H9 (cell line): ENCODE measurements at regions not wholly inside any gene's neighbourhood (a gene's known extent, or its start where the extent isn't known, plus 50 kb on each side); places are given as distances from the start of the nearest gene placed in this dataset.

Source experiments
- DNase-seq: peaks from one replicate; pipeline ENCODE4 v3.0.0-alpha.2; 2017
- H2AFZ ChIP-seq: one replicate; pipeline ENCODE4 v1.6.1; 2013; ENCODE audit warnings: mild to moderate bottlenecking, low read length, control low read depth, moderate library complexity
- H2AK5ac ChIP-seq: 2 replicates; pipeline ENCODE4 v1.6.1; 2013; ENCODE audit warnings: low read length, control low read depth, mixed read lengths; ENCODE audit not compliant: insufficient read length
- H2BK120ac ChIP-seq: one replicate; pipeline ENCODE4 v1.6.1; 2013; ENCODE audit warnings: low read depth, mild to moderate bottlenecking, low read length, control low read depth, inconsistent platforms; ENCODE audit not compliant: poor library complexity, severe bottlenecking
- H2BK12ac ChIP-seq: 2 replicates; pipeline ENCODE4 v1.6.1; 2013; ENCODE audit warnings: low read length, control low read depth, mixed read lengths, low read depth; ENCODE audit not compliant: insufficient read length
- H2BK15ac ChIP-seq: 2 replicates; pipeline ENCODE4 v1.6.1; 2013; ENCODE audit warnings: low read depth, low read length, control low read depth
- H2BK20ac ChIP-seq: one replicate; pipeline ENCODE4 v1.6.1; 2013; ENCODE audit warnings: low read depth, mild to moderate bottlenecking, low read length, control low read depth, inconsistent platforms; ENCODE audit not compliant: poor library complexity, severe bottlenecking
- H2BK5ac ChIP-seq: 2 replicates; pipeline ENCODE4 v1.6.1; 2013; ENCODE audit warnings: low read length, control low read depth, mixed read lengths; ENCODE audit not compliant: insufficient read length
- H3K14ac ChIP-seq: 2 replicates; pipeline ENCODE4 v1.6.1; 2013; ENCODE audit warnings: low read length, control low read depth; ENCODE audit not compliant: insufficient read depth
- H3K18ac ChIP-seq: 2 replicates; pipeline ENCODE4 v1.6.1; 2013; ENCODE audit warnings: low read depth, mild to moderate bottlenecking, mixed read lengths, low read length, control low read depth; ENCODE audit not compliant: insufficient read length
- H3K23ac ChIP-seq: 2 replicates; pipeline ENCODE4 v1.6.1; 2013; ENCODE audit warnings: low read length, control low read depth, mixed read lengths, low read depth; ENCODE audit not compliant: insufficient read length
- H3K23me2 ChIP-seq: 2 replicates; pipeline ENCODE4 v1.6.1; 2013; ENCODE audit warnings: low read depth, mild to moderate bottlenecking, mixed read lengths, low read length, control low read depth; ENCODE audit not compliant: insufficient read length, poor library complexity, severe bottlenecking
- H3K27ac ChIP-seq: 2 replicates; pipeline ENCODE4 v1.5.1; 2013; ENCODE audit warnings: low read length, control low read depth, mixed read lengths, low read depth; ENCODE audit not compliant: insufficient read length
- H3K27me3 ChIP-seq: 2 replicates; pipeline ENCODE4 v1.6.1; 2013; ENCODE audit warnings: low read length, control low read depth, inconsistent platforms; ENCODE audit not compliant: insufficient read depth
- H3K4ac ChIP-seq: 2 replicates; pipeline ENCODE4 v1.6.1; 2013; ENCODE audit warnings: low read depth, mild to moderate bottlenecking, control low read depth, inconsistent platforms, low read length, moderate library complexity
- H3K4me1 ChIP-seq: 2 replicates; pipeline ENCODE4 v1.6.1; 2013; ENCODE audit warnings: low read length, control low read depth, inconsistent platforms; ENCODE audit not compliant: insufficient read depth
- H3K4me2 ChIP-seq: 2 replicates; pipeline ENCODE4 v1.6.1; 2013; ENCODE audit warnings: low read length, control low read depth, mixed read lengths; ENCODE audit not compliant: insufficient read length, insufficient read depth
- H3K56ac ChIP-seq: 2 replicates; pipeline ENCODE4 v1.6.1; 2013; ENCODE audit warnings: low read depth, mild to moderate bottlenecking, mixed read lengths, low read length, control low read depth; ENCODE audit not compliant: insufficient read length
- H3K79me1 ChIP-seq: 2 replicates; pipeline ENCODE4 v1.6.1; 2013; ENCODE audit warnings: low read depth, mild to moderate bottlenecking, moderate library complexity, low read length, control low read depth, inconsistent platforms; ENCODE audit not compliant: insufficient read depth, poor library complexity, severe bottlenecking
- H3K79me2 ChIP-seq: 2 replicates; pipeline ENCODE4 v1.6.1; 2013; ENCODE audit warnings: low read length, control low read depth, inconsistent platforms; ENCODE audit not compliant: insufficient read depth
- H3K9ac ChIP-seq: 2 replicates; pipeline ENCODE4 v1.6.1; 2013; ENCODE audit warnings: low read length, control low read depth, mixed read lengths; ENCODE audit not compliant: insufficient read length; ENCODE audit errors: extremely low read depth
- H3K9me3 ChIP-seq: one replicate; pipeline ENCODE4 v1.6.1; 2013; ENCODE audit warnings: low read depth, low read length, inconsistent platforms; ENCODE audit not compliant: control insufficient read depth
- H3T11ph ChIP-seq: one replicate; pipeline ENCODE4 v1.6.1; 2013; ENCODE audit warnings: mild to moderate bottlenecking, low read length, control low read depth, inconsistent platforms
- H4K20me1 ChIP-seq: one replicate; pipeline ENCODE4 v1.6.1; 2013; ENCODE audit not compliant: control insufficient read depth, insufficient read length, insufficient read depth
- H4K5ac ChIP-seq: 2 replicates; pipeline ENCODE4 v1.6.1; 2013; ENCODE audit warnings: low read depth, mild to moderate bottlenecking, mixed read lengths, low read length, control low read depth; ENCODE audit not compliant: insufficient read length
- H4K8ac ChIP-seq: replicated peaks from 2 replicates; pipeline ENCODE4 v1.6.1; 2013; ENCODE audit warnings: low read length, control low read depth, mixed read lengths, low read depth; ENCODE audit not compliant: insufficient read length
- H4K91ac ChIP-seq: 2 replicates; pipeline ENCODE4 v1.6.1; 2013; ENCODE audit warnings: low read depth, mild to moderate bottlenecking, moderate library complexity, mixed read lengths, low read length, control low read depth; ENCODE audit not compliant: insufficient read length
- H3K27ac Mint-ChIP-seq, 3 experiments: 2 replicates in 2 of 3; 3 replicates in 1 of 3; pipeline ENCODE4 v1.8.0; 2020 to 2021; ENCODE audit warnings: mixed read lengths in 3 of 3, mild to moderate bottlenecking in 1 of 3, moderate library complexity in 1 of 3
- H3K27me3 Mint-ChIP-seq: 2 replicates; pipeline ENCODE4 v1.8.0; 2021; ENCODE audit warnings: low read depth, mild to moderate bottlenecking, moderate library complexity, mixed read lengths
- H3K36me3 Mint-ChIP-seq, 3 experiments: 2 replicates in 2 of 3; 3 replicates in 1 of 3; pipeline ENCODE4 v1.8.0; 2020 to 2021; ENCODE audit warnings: low read depth in 3 of 3, mixed read lengths in 3 of 3; ENCODE audit not compliant: insufficient read depth in 1 of 3
- H3K4me1 Mint-ChIP-seq, 2 experiments: 2 replicates each; pipeline ENCODE4 v1.8.0; 2020; ENCODE audit warnings: mixed read lengths in 2 of 2
- H3K4me3 Mint-ChIP-seq, 2 experiments: 2 replicates in 1 of 2; 3 replicates in 1 of 2; pipeline ENCODE4 v1.8.0; 2020 to 2021; ENCODE audit warnings: mild to moderate bottlenecking in 2 of 2, mixed read lengths in 2 of 2, moderate library complexity in 1 of 2
- H3K9me3 Mint-ChIP-seq, 2 experiments: 2 replicates in 1 of 2; 3 replicates in 1 of 2; pipeline ENCODE4 v1.8.0; 2020; ENCODE audit warnings: mild to moderate bottlenecking in 2 of 2, mixed read lengths in 2 of 2, moderate library complexity in 1 of 2
- CTCF ChIP-seq: fragments of 200-600 bp; sonication (generic); conservative IDR thresholded peaks from 3 replicates; pipeline ENCODE4 v1.8.0; 2021; ENCODE audit warnings: antibody characterized with exemption, mild to moderate bottlenecking
- WGBS: extraction: QIAGEN DNeasy Blood & Tissue Kit; methylation state at CpG from one replicate; pipeline ENCODE4 v1.1.7; 2013; ENCODE audit warnings: missing lambda C conversion rate, low lambda C conversion rate, mixed read lengths; ENCODE audit not compliant: insufficient read length; ENCODE audit errors: extremely low coverage; 5-methylcytosine and 5-hydroxymethylcytosine counted together

GRCh38 chr4:52408032-52408431 is 251.1 kb downstream of the USP46 start:
- Histone ChIP-seq H3K79me1 (no peaks in the 10 kb centered on the region), H3K27ac (no peak overlapping the region), H2AFZ (no peak overlapping the region), H4K8ac (no peak overlapping the region), H3K27me3 (no peaks in the 10 kb centered on the region), H2BK15ac (no peak overlapping the region), H4K91ac (no peak overlapping the region), H3K9me3 (peaks cover 4% of the 10 kb centered on the region), H3K4me1 (no peaks in the 10 kb centered on the region), H3K79me2 (no peaks in the 10 kb centered on the region), H4K20me1 (no peaks in the 10 kb centered on the region), H3K56ac (no peak overlapping the region), H3K23ac (no peak overlapping the region), H3K4ac (no peak overlapping the region), H4K5ac (no peak overlapping the region), H3K4me2 (no peak overlapping the region), H2BK12ac (no peak overlapping the region), H3K9ac (no peak overlapping the region), H3K14ac (no peak overlapping the region), H3T11ph (no peak overlapping the region), H3K18ac (no peak overlapping the region), H2BK20ac (no peak overlapping the region), H2BK5ac (no peak overlapping the region), H2AK5ac (no peak overlapping the region), H3K23me2 (no peaks in the 10 kb centered on the region), H2BK120ac (no peak overlapping the region)
- no peaks in the 10 kb centered on the region for H3K27me3 Mint-ChIP-seq
- no CpG with 5 or more reads among the region's 1 CpG for WGBS
- peaks cover 6 to 15% (median 15%) of the 10 kb centered on the region in 3 experiments; a peak in 6 of 7 replicates for H3K36me3 Mint-ChIP-seq
- H3K4me3 Mint-ChIP-seq, result no peak overlapping the region
- peaks cover 20 to 33% of the 10 kb centered on the region in 2 experiments for H3K9me3 Mint-ChIP-seq
- H3K4me1 Mint-ChIP-seq, result 0 out of 4 replicates have a peak, but pooled peaks cover 0 to 2% of the 10 kb centered on the region in 2 experiments
- DNase-seq, result no peak
- H3K27ac Mint-ChIP-seq, result no peak overlapping the region
- TF ChIP-seq CTCF, result no peak
